Peyer's patch (tissue), 4 donors: ENCODE measurements at regions not wholly inside any gene's neighbourhood (a gene's known extent, or its start where the extent isn't known, plus 50 kb on each side); places are given as distances from the start of the nearest gene placed in this dataset.

Source experiments
- DNase-seq, 3 donors: peaks; one replicate each; pipeline ENCODE4 v3.0.0-alpha.2; 2017 to 2019
- H3K27ac ChIP-seq, 4 donors: fragments of 200-600 bp; sonication (generic); one replicate each; pipeline ENCODE4 v1.5.1; 2016 to 2019
- H3K27me3 ChIP-seq, 2 donors: fragments of 200-600 bp; sonication (generic); one replicate each; pipeline ENCODE4 v1.5.1; 2019
- H3K36me3 ChIP-seq, 3 donors: fragments of 200-600 bp; sonication (generic); one replicate each; pipeline ENCODE4 v1.5.1; 2016 to 2019
- H3K4me1 ChIP-seq, 4 donors: fragments of 200-600 bp; sonication (generic); one replicate each; pipeline ENCODE4 v1.5.1; 2016 to 2019
- H3K4me3 ChIP-seq, 4 donors: fragments of 200-600 bp; sonication (generic); 1 replicate in 3 of 4; 2 replicates in 1 of 4; pipeline ENCODE4 v1.5.1; 2016 to 2019; ENCODE audit warnings: mild to moderate bottlenecking in 1 of 4
- H3K9me3 ChIP-seq, 4 donors: fragments of 200-600 bp; sonication (generic); one replicate each; pipeline ENCODE4 v1.5.1; 2016 to 2019; ENCODE audit warnings: mild to moderate bottlenecking in 1 of 4
- POLR2A ChIP-seq, 2 donors: fragments of 450-650 bp; IDR thresholded peaks; one replicate each; pipeline ENCODE4 v1.5.1; 2017; ENCODE audit warnings: antibody characterized with exemption in 2 of 2, mild to moderate bottlenecking in 2 of 2, moderate library complexity in 2 of 2
- TF ChIP-seq, protein P1 (sequence below), 6 experiments: fragments of 450-650 bp in 4 of 6; fragments of 200-600 bp in 2 of 6; sonication (generic) in 1 of 6; IDR thresholded peaks; one replicate each; pipeline ENCODE4 v1.5.1; 2017 to 2019; ENCODE audit warnings: antibody characterized with exemption in 6 of 6, mild to moderate bottlenecking in 3 of 6, moderate library complexity in 1 of 6

DNA sequence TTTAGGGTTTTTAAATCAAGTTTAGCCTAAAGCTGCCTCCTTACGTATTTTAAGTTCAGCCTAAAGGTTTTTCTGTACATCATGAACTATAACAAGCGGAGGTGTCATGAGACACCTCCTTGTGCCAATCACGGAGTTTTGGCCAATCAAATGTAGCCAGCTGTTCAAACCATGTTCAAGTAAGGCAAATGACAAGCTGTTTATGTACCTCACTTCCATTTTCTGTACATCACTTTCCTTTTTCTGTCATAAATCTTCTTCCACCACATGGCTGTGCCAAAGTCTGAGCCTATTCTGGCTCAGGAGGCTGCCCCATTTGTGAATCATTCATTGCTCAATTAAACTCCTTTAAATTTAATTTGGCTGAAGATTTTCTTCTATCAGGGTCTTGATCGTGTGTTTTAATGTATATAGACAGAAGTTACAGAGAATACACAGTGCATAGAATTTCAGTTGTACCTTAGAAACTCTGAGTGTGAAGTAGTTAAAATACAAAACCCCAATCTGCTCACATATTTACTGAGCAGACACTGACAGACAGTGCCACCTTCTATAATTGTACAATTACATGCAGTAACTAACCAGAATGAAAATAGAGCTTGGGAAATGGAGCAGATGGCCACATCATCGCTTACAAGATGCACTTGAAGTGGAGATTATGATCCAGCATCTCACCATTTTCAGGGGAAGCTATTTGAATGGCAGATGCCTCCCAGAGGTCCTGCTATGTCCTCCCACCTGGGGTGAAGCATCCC is 76.9 kb upstream of the LANCL2 start:
- Histone ChIP-seq H3K27me3 (no peaks in the 10 kb centered on the region), H3K27ac (no peak overlapping the region), H3K9me3 (no peaks in the 10 kb centered on the region), H3K36me3 (no peaks in the 10 kb centered on the region), H3K4me1 (no peaks in the 10 kb centered on the region), H3K4me3 (no peak overlapping the region)
- DNase-seq: no peak
- no peak for TF ChIP-seq POLR2A (IDR thresholded peaks at IDR 0.05)
- TF ChIP-seq, protein P1, sequence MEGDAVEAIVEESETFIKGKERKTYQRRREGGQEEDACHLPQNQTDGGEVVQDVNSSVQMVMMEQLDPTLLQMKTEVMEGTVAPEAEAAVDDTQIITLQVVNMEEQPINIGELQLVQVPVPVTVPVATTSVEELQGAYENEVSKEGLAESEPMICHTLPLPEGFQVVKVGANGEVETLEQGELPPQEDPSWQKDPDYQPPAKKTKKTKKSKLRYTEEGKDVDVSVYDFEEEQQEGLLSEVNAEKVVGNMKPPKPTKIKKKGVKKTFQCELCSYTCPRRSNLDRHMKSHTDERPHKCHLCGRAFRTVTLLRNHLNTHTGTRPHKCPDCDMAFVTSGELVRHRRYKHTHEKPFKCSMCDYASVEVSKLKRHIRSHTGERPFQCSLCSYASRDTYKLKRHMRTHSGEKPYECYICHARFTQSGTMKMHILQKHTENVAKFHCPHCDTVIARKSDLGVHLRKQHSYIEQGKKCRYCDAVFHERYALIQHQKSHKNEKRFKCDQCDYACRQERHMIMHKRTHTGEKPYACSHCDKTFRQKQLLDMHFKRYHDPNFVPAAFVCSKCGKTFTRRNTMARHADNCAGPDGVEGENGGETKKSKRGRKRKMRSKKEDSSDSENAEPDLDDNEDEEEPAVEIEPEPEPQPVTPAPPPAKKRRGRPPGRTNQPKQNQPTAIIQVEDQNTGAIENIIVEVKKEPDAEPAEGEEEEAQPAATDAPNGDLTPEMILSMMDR (IDR thresholded peaks at IDR 0.05): no peak

GRCh38 chr7:55296070-55296469 is 69.1 kb upstream of the LANCL2 start:
- Histone ChIP-seq H3K4me1 (no peaks in the 10 kb centered on the region), H3K27ac (no peak overlapping the region), H3K9me3 (no peaks in the 10 kb centered on the region), H3K27me3 (no peaks in the 10 kb centered on the region), H3K4me3 (no peak overlapping the region), H3K36me3 (no peaks in the 10 kb centered on the region)
- no peak for TF ChIP-seq POLR2A (IDR thresholded peaks at IDR 0.05)
- TF ChIP-seq, protein P1 (IDR thresholded peaks at IDR 0.05): no peak
- DNase-seq: no peak

DNA sequence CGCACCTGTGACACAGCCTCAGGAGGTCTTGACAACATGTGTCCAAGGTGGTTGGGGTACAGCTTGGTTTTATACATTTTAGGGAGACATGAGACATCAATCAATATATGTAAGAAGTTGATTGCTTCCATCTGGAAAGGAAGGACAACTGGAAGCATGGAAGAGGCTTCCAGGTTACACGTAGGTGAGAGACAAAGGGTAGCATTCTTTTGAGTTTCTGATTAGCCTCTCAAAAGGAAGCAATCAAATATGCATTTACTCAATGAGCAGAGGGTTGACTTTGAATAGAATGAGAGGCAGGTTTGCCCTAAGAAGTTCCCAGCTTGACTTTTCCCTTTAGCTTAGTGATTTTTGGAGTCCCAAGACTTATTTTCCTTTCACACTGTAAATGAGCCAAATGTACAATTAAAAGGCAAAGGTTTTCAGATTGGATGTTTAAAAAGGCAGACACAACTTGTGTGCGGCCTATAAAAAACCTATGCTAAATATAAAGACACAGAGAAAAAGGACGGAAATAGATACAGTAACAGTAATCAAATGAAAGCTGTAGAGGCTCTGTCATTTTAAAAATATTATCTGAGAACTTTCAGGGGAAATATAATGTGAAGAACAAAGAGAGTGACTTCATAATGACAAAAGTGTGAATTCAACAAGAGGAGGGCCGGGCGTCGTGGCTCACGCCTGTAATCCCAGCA is 65.7 kb upstream of the LANCL2 start:
- Histone ChIP-seq H3K27me3 (no peaks in the 10 kb centered on the region), H3K4me1 (no peaks in the 10 kb centered on the region), H3K9me3 (no peaks in the 10 kb centered on the region), H3K4me3 (no peak overlapping the region), H3K27ac (no peak overlapping the region), H3K36me3 (no peaks in the 10 kb centered on the region)
- no peak for TF ChIP-seq POLR2A (IDR thresholded peaks at IDR 0.05)
- no peak for DNase-seq

GRCh38 chr7:55303220-55303619 is 61.9 kb upstream of the LANCL2 start:
- Histone ChIP-seq H3K27ac (no peak overlapping the region), H3K4me3 (no peak overlapping the region), H3K27me3 (no peaks in the 10 kb centered on the region), H3K9me3 (no peaks in the 10 kb centered on the region), H3K4me1 (no peaks in the 10 kb centered on the region), H3K36me3 (no peaks in the 10 kb centered on the region)
- DNase-seq: no peak
- TF ChIP-seq POLR2A (IDR thresholded peaks at IDR 0.05): no peak

DNA sequence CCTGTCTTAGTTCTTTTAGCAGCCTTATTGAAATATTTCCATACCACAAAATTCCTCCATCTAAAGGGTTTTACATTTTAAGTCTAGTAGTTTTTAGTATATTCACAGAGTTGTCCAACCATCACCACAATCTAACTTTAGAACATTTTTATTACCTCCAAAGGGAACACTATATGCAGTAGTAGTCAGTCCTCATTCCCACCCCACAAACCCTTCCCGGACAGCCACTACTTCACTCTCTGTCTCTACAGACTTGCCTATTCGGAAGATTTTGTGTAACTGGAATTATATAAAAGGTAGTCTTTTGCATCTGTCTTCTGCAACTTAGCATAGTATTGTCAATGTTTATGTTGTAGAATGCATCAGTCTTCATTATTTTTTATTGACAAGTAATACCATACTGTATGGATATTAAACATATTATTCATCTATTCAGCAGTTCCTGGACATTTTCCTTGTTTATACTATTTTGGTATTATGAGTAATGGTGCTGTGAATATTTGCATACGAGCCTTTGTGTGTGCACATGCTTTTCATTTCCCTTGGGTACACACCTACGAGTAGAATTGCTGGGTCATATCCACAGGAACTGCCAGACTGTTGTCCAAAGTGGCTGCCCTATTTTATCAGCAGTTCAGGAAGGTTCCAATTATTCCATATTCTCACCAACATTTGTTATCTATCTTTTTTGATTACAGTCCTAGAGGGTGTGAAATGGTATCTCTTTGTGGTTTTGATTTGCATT is 60.9 kb upstream of the LANCL2 start:
- Histone ChIP-seq H3K36me3 (no peaks in the 10 kb centered on the region), H3K4me1 (no peaks in the 10 kb centered on the region)

DNA sequence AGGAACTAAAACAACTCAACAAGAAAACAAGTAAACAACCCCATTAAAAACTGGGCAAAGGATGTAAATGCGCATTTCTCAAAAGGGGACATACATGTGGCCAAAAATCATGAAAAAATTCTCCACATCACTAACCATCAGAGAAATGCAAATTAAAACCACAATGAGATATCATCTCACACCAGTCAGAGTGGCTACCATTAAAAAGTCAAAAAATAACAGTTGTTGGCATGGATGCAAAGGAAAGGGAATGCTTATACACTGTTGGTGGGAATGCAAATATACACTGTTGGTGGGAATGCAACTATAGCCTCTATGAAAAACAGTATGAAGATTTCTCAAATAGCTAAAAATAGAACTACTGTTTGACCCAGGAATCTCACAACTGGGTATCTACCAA is 60.0 kb upstream of the LANCL2 start:
- TF ChIP-seq, protein P1 (IDR thresholded peaks at IDR 0.05): no peak
- Histone ChIP-seq H3K9me3 (no peaks in the 10 kb centered on the region), H3K27me3 (no peaks in the 10 kb centered on the region), H3K36me3 (no peaks in the 10 kb centered on the region), H3K4me3 (no peak overlapping the region), H3K27ac (no peak overlapping the region), H3K4me1 (no peaks in the 10 kb centered on the region)
- DNase-seq: no peak

More for the DNA sequence above, 60.9 kb upstream of the LANCL2 start:
- TF ChIP-seq POLR2A (IDR thresholded peaks at IDR 0.05): no peak
- TF ChIP-seq, protein P1 (IDR thresholded peaks at IDR 0.05): no peak
- DNase-seq: no peak
- no peaks in the 10 kb centered on the region for H3K27me3 ChIP-seq
- H3K9me3 ChIP-seq: no peaks in the 10 kb centered on the region
- no peak overlapping the region for H3K27ac ChIP-seq
- no peak overlapping the region for H3K4me3 ChIP-seq
